HCT116 (cell line): ENCODE measurements at regions not wholly inside any gene's neighbourhood (a gene's known extent, or its start where the extent isn't known, plus 50 kb on each side); places are given as distances from the start of the nearest gene placed in this dataset.

Source experiments
- ATAC-seq: fragments of 200-7000 bp; cut with Tn5 transposase; 2 replicates; pipeline ENCODE4 v1.9.1; 2020; ENCODE audit warnings: mild to moderate bottlenecking, moderate library complexity
- BruUV-seq: library from RNA; stranded (reverse); fragments of 400-500 nt; replicated peaks from 2 replicates; lab custom pipeline; 2021; lab: Mats Ljungman, UMichigan
- CTCF ChIA-PET: fragments of 300-600 bp; sonication (Branson Sonifier 250); formaldehyde crosslinking; loops from one replicate; lab custom pipeline; 2021; ENCODE audit warnings: antibody characterized with exemption; lab: Charles Lee
- POLR2A ChIA-PET: fragments of 300-600, 350-600 bp; sonication (Branson Sonifier 250); formaldehyde crosslinking; loops from one replicate; lab custom pipeline; 2021; ENCODE audit warnings: antibody characterized with exemption; lab: Charles Lee
- RAD21 ChIA-PET, 2 experiments: fragments of 300-600 bp; sonication (Branson Sonifier 250); formaldehyde crosslinking; loops; one replicate each; lab custom pipeline; 2023; ENCODE audit warnings: low total read pairs in 2 of 2; ENCODE audit not compliant: uncharacterized antibody in 2 of 2, unreplicated experiment in 2 of 2, low non-redundant PET in 1 of 2; lab: Charles Lee
- DNase-seq: peaks from one replicate; pipeline ENCODE4 v3.0.0-alpha.2; 2010; ENCODE audit warnings: low read depth, low spot score
- H2AFZ ChIP-seq: fragments of 200-600 bp; shearing (Covaris generic), sonication (generic); 2 replicates; pipeline ENCODE4 v1.6.1; 2017; ENCODE audit warnings: low read depth, mixed run types, mixed read lengths, antibody characterized with exemption, low read length; ENCODE audit not compliant: poor library complexity, severe bottlenecking
- H3K27ac ChIP-seq: 2 replicates; pipeline ENCODE4 v1.5.1; 2012; ENCODE audit warnings: low read depth, low read length
- H3K27me3 ChIP-seq: fragments of 200-600 bp; sonication (generic); 2 replicates; pipeline ENCODE4 v1.6.1; 2016; ENCODE audit warnings: mixed run types, low read length, mixed read lengths; ENCODE audit not compliant: insufficient read depth
- H3K36me3 ChIP-seq, 2 experiments: fragments of 200-500 bp in 1 of 2; fragments of 200-600 bp in 1 of 2; sonication (Bioruptor generic) in 1 of 2; sonication (generic) in 1 of 2; 2 replicates each; pipeline versions ENCODE4 v1.5.1 to v1.6.1; 2014 to 2016; ENCODE audit warnings: low read length in 2 of 2, inconsistent platforms in 1 of 2, mixed read lengths in 1 of 2, mixed run types in 1 of 2; ENCODE audit not compliant: insufficient read depth in 2 of 2, control insufficient read depth in 1 of 2
- H3K4me1 ChIP-seq, 2 experiments: fragments of 200-600 bp in 1 of 2; sonication (generic) in 1 of 2; 2 replicates each; pipeline versions ENCODE4 v1.5.1 to v1.6.1; 2012 to 2017; ENCODE audit warnings: low read length in 2 of 2, inconsistent platforms in 1 of 2, mild to moderate bottlenecking in 1 of 2, mixed read lengths in 1 of 2, mixed run types in 1 of 2, moderate library complexity in 1 of 2; ENCODE audit not compliant: insufficient read depth in 2 of 2, control insufficient read depth in 1 of 2
- H3K4me2 ChIP-seq: fragments of 200-600 bp; sonication (generic); 2 replicates; pipeline ENCODE4 v1.6.1; 2017; ENCODE audit warnings: mixed run types, low read length, mixed read lengths
- H3K4me3 ChIP-seq, 2 experiments: fragments of 200-600 bp in 1 of 2; sonication (generic) in 1 of 2; replicated peaks in 1 of 2; 2 replicates each; pipeline ENCODE4 v1.5.1; 2011 to 2016; ENCODE audit warnings: low read length in 2 of 2, control low read depth in 1 of 2, low read depth in 1 of 2, mild to moderate bottlenecking in 1 of 2, mixed read lengths in 1 of 2, mixed run types in 1 of 2
- H3K79me2 ChIP-seq: fragments of 200-600 bp; sonication (generic); 2 replicates; pipeline ENCODE4 v1.6.1; 2017; ENCODE audit warnings: mild to moderate bottlenecking, mixed run types, low read length, moderate library complexity, mixed read lengths; ENCODE audit not compliant: insufficient read depth
- H3K9ac ChIP-seq: fragments of 200-600 bp; sonication (generic); 2 replicates; pipeline ENCODE4 v1.6.1; 2016; ENCODE audit warnings: low read length, mixed read lengths
- H3K9me2 ChIP-seq: fragments of 200-600 bp; sonication (generic), shearing (Covaris generic); 2 replicates; pipeline ENCODE4 v1.6.1; 2017; ENCODE audit warnings: mixed run types, mild to moderate bottlenecking, moderate library complexity; ENCODE audit not compliant: insufficient read depth
- H3K9me3 ChIP-seq, 2 experiments: fragments of 200-500 bp in 1 of 2; fragments of 200-600 bp in 1 of 2; sonication (Bioruptor generic) in 1 of 2; sonication (generic) in 1 of 2; 2 replicates each; pipeline ENCODE4 v1.6.1; 2014 to 2017; ENCODE audit warnings: low read length in 2 of 2, mixed read lengths in 2 of 2, inconsistent platforms in 1 of 2, low read depth in 1 of 2, mild to moderate bottlenecking in 1 of 2, mixed run types in 1 of 2, moderate library complexity in 1 of 2; ENCODE audit not compliant: control insufficient read depth in 1 of 2, insufficient read depth in 1 of 2
- H4K20me1 ChIP-seq: fragments of 200-600 bp; sonication (generic), shearing (Covaris generic); 2 replicates; pipeline ENCODE4 v1.6.1; 2017; ENCODE audit warnings: mixed run types, mild to moderate bottlenecking, moderate library complexity; ENCODE audit not compliant: insufficient read depth
- ATF3 ChIP-seq: IDR thresholded peaks from 2 replicates; pipeline ENCODE4 v1.6.1; 2012
- CBX3 ChIP-seq: IDR thresholded peaks from 2 replicates; pipeline ENCODE4 v1.6.1; 2012; ENCODE audit warnings: low read depth
- CEBPB ChIP-seq: IDR thresholded peaks from 2 replicates; pipeline ENCODE4 v1.6.1; 2012; ENCODE audit warnings: low read depth
- CTCF ChIP-seq, 3 experiments: fragments of 200-600 bp in 1 of 3; sonication (generic) in 1 of 3; IDR thresholded peaks in 2 of 3; conservative IDR thresholded peaks in 1 of 3; 2 replicates each; pipeline ENCODE4 v1.5.1; 2012 to 2017; ENCODE audit warnings: low read depth in 2 of 3, low read length in 2 of 3, antibody characterized with exemption in 1 of 3, borderline replicate concordance in 1 of 3, control low read depth in 1 of 3, mild to moderate bottlenecking in 1 of 3, mixed read lengths in 1 of 3, mixed run types in 1 of 3, moderate library complexity in 1 of 3; ENCODE audit not compliant: insufficient read depth in 1 of 3
- EGR1 ChIP-seq: IDR thresholded peaks from 2 replicates; pipeline ENCODE4 v1.6.1; 2012; ENCODE audit warnings: low read depth
- ELF1 ChIP-seq: IDR thresholded peaks from 2 replicates; pipeline ENCODE4 v1.6.1; 2012; ENCODE audit warnings: low read depth, borderline replicate concordance
- EZH2 ChIP-seq: fragments of 200-600 bp; sonication (generic); IDR thresholded peaks from 2 replicates; pipeline ENCODE4 v1.6.1; 2017; ENCODE audit warnings: antibody characterized with exemption, mixed run types
- POLR2A ChIP-seq: IDR thresholded peaks from 2 replicates; pipeline ENCODE4 v1.7.0; 2011; ENCODE audit warnings: borderline replicate concordance; ENCODE audit not compliant: insufficient read depth, insufficient read length; ENCODE audit errors: extremely low read depth
- POLR2AphosphoS5 ChIP-seq: IDR thresholded peaks from 2 replicates; pipeline ENCODE4 v1.6.1; 2011; ENCODE audit warnings: mild to moderate bottlenecking, low read depth, low read length, moderate library complexity
- REST ChIP-seq: IDR thresholded peaks from 2 replicates; pipeline ENCODE4 v1.6.1; 2012; ENCODE audit warnings: low read depth
- SP1 ChIP-seq: IDR thresholded peaks from 2 replicates; pipeline ENCODE4 v1.6.1; 2012; ENCODE audit warnings: low read depth
- TCF7L2 ChIP-seq: IDR thresholded peaks from 2 replicates; pipeline ENCODE4 v1.7.0; 2011; ENCODE audit warnings: borderline replicate concordance, inconsistent platforms; ENCODE audit not compliant: insufficient read depth, insufficient read length; ENCODE audit errors: extremely low read depth
- YY1 ChIP-seq: IDR thresholded peaks from 2 replicates; pipeline ENCODE4 v1.6.1; 2011; ENCODE audit warnings: low read length, low read depth, moderate library complexity, mild to moderate bottlenecking; ENCODE audit not compliant: insufficient replicate concordance; ENCODE audit errors: extremely low read depth
- ZBTB33 ChIP-seq: IDR thresholded peaks from 2 replicates; pipeline ENCODE4 v1.6.1; 2011; ENCODE audit warnings: mild to moderate bottlenecking, low read length, moderate library complexity; ENCODE audit not compliant: insufficient replicate concordance; ENCODE audit errors: extremely low read depth
- ZNF274 ChIP-seq: fragments of 200-500 bp; sonication (Bioruptor generic); IDR thresholded peaks from 2 replicates; pipeline ENCODE4 v1.6.1; 2014; ENCODE audit warnings: mild to moderate bottlenecking, low read depth, low read length, inconsistent platforms
- intact Hi-C: fragments of 100-400 bp; cut with micrococcal nuclease; formaldehyde crosslinking; loops from 2 replicates; pipeline ENCODE4 v1.10.0; 2022

GRCh38 chr14:27686137-27686536, 1080.5 kb upstream of the FOXG1 start:
- Histone ChIP-seq H3K4me1 (no peaks in the 10 kb centered on the region), H3K27ac (no peak overlapping the region), H3K9ac (no peak overlapping the region), H3K79me2 (no peaks in the 10 kb centered on the region), H3K9me2 (no peaks in the 10 kb centered on the region), H3K9me3 (peaks cover 9 to 14% of the 10 kb centered on the region in 2 experiments; a peak in 3 of 4 replicates), H3K27me3 (no peaks in the 10 kb centered on the region), H3K4me2 (no peak overlapping the region), H3K4me3 (no peak overlapping the region), H4K20me1 (no peaks in the 10 kb centered on the region), H3K36me3 (no peaks in the 10 kb centered on the region), H2AFZ (no peak overlapping the region)
- RAD21 ChIA-PET, result no interaction called here
- DNase-seq, result no peak
- CTCF ChIA-PET, result no interaction called here
- POLR2A ChIA-PET, result no interaction called here
- no peak for ATAC-seq
- TF ChIP-seq EZH2, result no peak
- no peak for TF ChIP-seq CTCF (IDR thresholded peaks at IDR 0.05 in 2 of 3, conservative IDR thresholded peaks at IDR 0.05 in 1 of 3; ENCODE audit: borderline replicate concordance in 1 of 3, insufficient read depth in 1 of 3, low read depth in 2 of 3, low read length in 2 of 3)
- TF ChIP-seq ATF3, result no peak
- TF ChIP-seq YY1, result no peak
- no peak for TF ChIP-seq POLR2A
- TF ChIP-seq REST, result no peak
- no peak for TF ChIP-seq CBX3
- TF ChIP-seq EGR1, result no peak
- no peak for TF ChIP-seq ZBTB33
- no peak for TF ChIP-seq POLR2AphosphoS5
- TF ChIP-seq SP1, result no peak
- TF ChIP-seq CEBPB, result no peak
- TF ChIP-seq ELF1, result no peak
- no peak for TF ChIP-seq TCF7L2
- TF ChIP-seq ZNF274, result no peak
- BruUV-seq, result no TSS peak
- intact Hi-C loops, result no loop called here
